H9 (cell line): ENCODE measurements at regions not wholly inside any gene's neighbourhood (a gene's known extent, or its start where the extent isn't known, plus 50 kb on each side); places are given as distances from the start of the nearest gene placed in this dataset.

Experiments used
- DNase-seq: peaks from one replicate; pipeline ENCODE4 v3.0.0-alpha.2; 2017
- H2AFZ ChIP-seq: one replicate; pipeline ENCODE4 v1.6.1; 2013; ENCODE audit warnings: mild to moderate bottlenecking, low read length, control low read depth, moderate library complexity
- H2AK5ac ChIP-seq: 2 replicates; pipeline ENCODE4 v1.6.1; 2013; ENCODE audit warnings: low read length, control low read depth, mixed read lengths; ENCODE audit not compliant: insufficient read length
- H2BK120ac ChIP-seq: one replicate; pipeline ENCODE4 v1.6.1; 2013; ENCODE audit warnings: low read depth, mild to moderate bottlenecking, low read length, control low read depth, inconsistent platforms; ENCODE audit not compliant: poor library complexity, severe bottlenecking
- H2BK12ac ChIP-seq: 2 replicates; pipeline ENCODE4 v1.6.1; 2013; ENCODE audit warnings: low read length, control low read depth, mixed read lengths, low read depth; ENCODE audit not compliant: insufficient read length
- H2BK15ac ChIP-seq: 2 replicates; pipeline ENCODE4 v1.6.1; 2013; ENCODE audit warnings: low read depth, low read length, control low read depth
- H2BK20ac ChIP-seq: one replicate; pipeline ENCODE4 v1.6.1; 2013; ENCODE audit warnings: low read depth, mild to moderate bottlenecking, low read length, control low read depth, inconsistent platforms; ENCODE audit not compliant: poor library complexity, severe bottlenecking
- H2BK5ac ChIP-seq: 2 replicates; pipeline ENCODE4 v1.6.1; 2013; ENCODE audit warnings: low read length, control low read depth, mixed read lengths; ENCODE audit not compliant: insufficient read length
- H3K14ac ChIP-seq: 2 replicates; pipeline ENCODE4 v1.6.1; 2013; ENCODE audit warnings: low read length, control low read depth; ENCODE audit not compliant: insufficient read depth
- H3K18ac ChIP-seq: 2 replicates; pipeline ENCODE4 v1.6.1; 2013; ENCODE audit warnings: low read depth, mild to moderate bottlenecking, mixed read lengths, low read length, control low read depth; ENCODE audit not compliant: insufficient read length
- H3K23ac ChIP-seq: 2 replicates; pipeline ENCODE4 v1.6.1; 2013; ENCODE audit warnings: low read length, control low read depth, mixed read lengths, low read depth; ENCODE audit not compliant: insufficient read length
- H3K23me2 ChIP-seq: 2 replicates; pipeline ENCODE4 v1.6.1; 2013; ENCODE audit warnings: low read depth, mild to moderate bottlenecking, mixed read lengths, low read length, control low read depth; ENCODE audit not compliant: insufficient read length, poor library complexity, severe bottlenecking
- H3K27ac ChIP-seq: 2 replicates; pipeline ENCODE4 v1.5.1; 2013; ENCODE audit warnings: low read length, control low read depth, mixed read lengths, low read depth; ENCODE audit not compliant: insufficient read length
- H3K27me3 ChIP-seq: 2 replicates; pipeline ENCODE4 v1.6.1; 2013; ENCODE audit warnings: low read length, control low read depth, inconsistent platforms; ENCODE audit not compliant: insufficient read depth
- H3K4ac ChIP-seq: 2 replicates; pipeline ENCODE4 v1.6.1; 2013; ENCODE audit warnings: low read depth, mild to moderate bottlenecking, control low read depth, inconsistent platforms, low read length, moderate library complexity
- H3K4me1 ChIP-seq: 2 replicates; pipeline ENCODE4 v1.6.1; 2013; ENCODE audit warnings: low read length, control low read depth, inconsistent platforms; ENCODE audit not compliant: insufficient read depth
- H3K4me2 ChIP-seq: 2 replicates; pipeline ENCODE4 v1.6.1; 2013; ENCODE audit warnings: low read length, control low read depth, mixed read lengths; ENCODE audit not compliant: insufficient read length, insufficient read depth
- H3K56ac ChIP-seq: 2 replicates; pipeline ENCODE4 v1.6.1; 2013; ENCODE audit warnings: low read depth, mild to moderate bottlenecking, mixed read lengths, low read length, control low read depth; ENCODE audit not compliant: insufficient read length
- H3K79me1 ChIP-seq: 2 replicates; pipeline ENCODE4 v1.6.1; 2013; ENCODE audit warnings: low read depth, mild to moderate bottlenecking, moderate library complexity, low read length, control low read depth, inconsistent platforms; ENCODE audit not compliant: insufficient read depth, poor library complexity, severe bottlenecking
- H3K79me2 ChIP-seq: 2 replicates; pipeline ENCODE4 v1.6.1; 2013; ENCODE audit warnings: low read length, control low read depth, inconsistent platforms; ENCODE audit not compliant: insufficient read depth
- H3K9ac ChIP-seq: 2 replicates; pipeline ENCODE4 v1.6.1; 2013; ENCODE audit warnings: low read length, control low read depth, mixed read lengths; ENCODE audit not compliant: insufficient read length; ENCODE audit errors: extremely low read depth
- H3K9me3 ChIP-seq: one replicate; pipeline ENCODE4 v1.6.1; 2013; ENCODE audit warnings: low read depth, low read length, inconsistent platforms; ENCODE audit not compliant: control insufficient read depth
- H3T11ph ChIP-seq: one replicate; pipeline ENCODE4 v1.6.1; 2013; ENCODE audit warnings: mild to moderate bottlenecking, low read length, control low read depth, inconsistent platforms
- H4K20me1 ChIP-seq: one replicate; pipeline ENCODE4 v1.6.1; 2013; ENCODE audit not compliant: control insufficient read depth, insufficient read length, insufficient read depth
- H4K5ac ChIP-seq: 2 replicates; pipeline ENCODE4 v1.6.1; 2013; ENCODE audit warnings: low read depth, mild to moderate bottlenecking, mixed read lengths, low read length, control low read depth; ENCODE audit not compliant: insufficient read length
- H4K8ac ChIP-seq: replicated peaks from 2 replicates; pipeline ENCODE4 v1.6.1; 2013; ENCODE audit warnings: low read length, control low read depth, mixed read lengths, low read depth; ENCODE audit not compliant: insufficient read length
- H4K91ac ChIP-seq: 2 replicates; pipeline ENCODE4 v1.6.1; 2013; ENCODE audit warnings: low read depth, mild to moderate bottlenecking, moderate library complexity, mixed read lengths, low read length, control low read depth; ENCODE audit not compliant: insufficient read length
- H3K27ac Mint-ChIP-seq, 3 experiments: 2 replicates in 2 of 3; 3 replicates in 1 of 3; pipeline ENCODE4 v1.8.0; 2020 to 2021; ENCODE audit warnings: mixed read lengths in 3 of 3, mild to moderate bottlenecking in 1 of 3, moderate library complexity in 1 of 3
- H3K27me3 Mint-ChIP-seq: 2 replicates; pipeline ENCODE4 v1.8.0; 2021; ENCODE audit warnings: low read depth, mild to moderate bottlenecking, moderate library complexity, mixed read lengths
- H3K36me3 Mint-ChIP-seq, 3 experiments: 2 replicates in 2 of 3; 3 replicates in 1 of 3; pipeline ENCODE4 v1.8.0; 2020 to 2021; ENCODE audit warnings: low read depth in 3 of 3, mixed read lengths in 3 of 3; ENCODE audit not compliant: insufficient read depth in 1 of 3
- H3K4me1 Mint-ChIP-seq, 2 experiments: 2 replicates each; pipeline ENCODE4 v1.8.0; 2020; ENCODE audit warnings: mixed read lengths in 2 of 2
- H3K4me3 Mint-ChIP-seq, 2 experiments: 2 replicates in 1 of 2; 3 replicates in 1 of 2; pipeline ENCODE4 v1.8.0; 2020 to 2021; ENCODE audit warnings: mild to moderate bottlenecking in 2 of 2, mixed read lengths in 2 of 2, moderate library complexity in 1 of 2
- H3K9me3 Mint-ChIP-seq, 2 experiments: 2 replicates in 1 of 2; 3 replicates in 1 of 2; pipeline ENCODE4 v1.8.0; 2020; ENCODE audit warnings: mild to moderate bottlenecking in 2 of 2, mixed read lengths in 2 of 2, moderate library complexity in 1 of 2
- CTCF ChIP-seq: fragments of 200-600 bp; sonication (generic); conservative IDR thresholded peaks from 3 replicates; pipeline ENCODE4 v1.8.0; 2021; ENCODE audit warnings: antibody characterized with exemption, mild to moderate bottlenecking
- WGBS: extraction: QIAGEN DNeasy Blood & Tissue Kit; methylation state at CpG from one replicate; pipeline ENCODE4 v1.1.7; 2013; ENCODE audit warnings: missing lambda C conversion rate, low lambda C conversion rate, mixed read lengths; ENCODE audit not compliant: insufficient read length; ENCODE audit errors: extremely low coverage; 5-methylcytosine and 5-hydroxymethylcytosine counted together

DNA sequence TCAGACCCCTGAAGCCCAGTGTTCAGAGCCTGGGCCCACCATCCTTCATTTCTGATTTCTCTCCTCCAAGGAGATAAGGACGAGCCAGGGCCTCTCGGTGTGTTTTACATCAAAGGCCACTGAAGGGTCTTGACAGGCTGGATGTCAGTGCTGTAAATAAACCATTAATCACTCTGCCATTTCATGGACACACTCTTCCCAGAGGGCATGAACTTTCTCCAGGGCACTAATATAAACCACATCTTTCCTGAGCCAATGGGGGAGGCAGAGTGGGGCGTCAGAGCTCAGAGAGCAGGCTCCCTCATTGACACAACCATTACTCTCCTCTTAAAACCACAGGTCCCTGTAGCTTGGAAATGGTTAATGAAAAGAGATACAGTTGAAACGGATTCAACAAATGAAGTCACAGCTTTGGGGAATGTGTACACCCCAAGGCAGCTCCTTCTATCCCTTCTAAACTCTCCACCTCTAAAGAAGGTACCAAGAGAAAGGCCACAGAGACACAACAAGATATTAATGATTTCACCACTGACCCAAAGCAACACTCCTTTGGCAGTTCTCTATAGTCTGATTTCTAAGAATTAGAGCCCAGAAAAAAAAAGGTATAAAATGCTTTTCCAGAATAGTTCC lies 200.6 kb downstream of the CHIC2 start:
- Histone ChIP-seq H3K56ac (no peak overlapping the region), H3K9me3 (no peaks in the 10 kb centered on the region), H3K27me3 (no peaks in the 10 kb centered on the region), H3K4me1 (peaks cover 3% of the 10 kb centered on the region; the same call in 1 of the 2 replicates), H2BK5ac (no peak overlapping the region), H4K91ac (no peak overlapping the region), H2BK15ac (no peak overlapping the region), H4K20me1 (no peaks in the 10 kb centered on the region), H3K79me1 (no peaks in the 10 kb centered on the region), H4K8ac (no peak overlapping the region), H3K18ac (no peak overlapping the region), H3K4ac (no peak overlapping the region), H2BK20ac (no peak overlapping the region), H3K27ac (no peak overlapping the region), H3K23ac (no peak overlapping the region), H3K4me2 (no peak overlapping the region), H2AK5ac (no peak overlapping the region), H4K5ac (no peak overlapping the region), H3K9ac (no peak overlapping the region), H3T11ph (no peak overlapping the region), H3K14ac (no peak overlapping the region), H2BK12ac (no peak overlapping the region), H3K79me2 (no peaks in the 10 kb centered on the region; the same call in 1 of the 2 replicates), H2BK120ac (no peak overlapping the region), H3K23me2 (no peaks in the 10 kb centered on the region), H2AFZ (no peak overlapping the region)
- Mint-ChIP-seq H3K4me3 (no peak overlapping the region), H3K27me3 (no peaks in the 10 kb centered on the region), H3K27ac (no peak overlapping the region), H3K4me1 (peaks cover 8 to 11% of the 10 kb centered on the region in 2 experiments), H3K36me3 (no peaks in the 10 kb centered on the region), H3K9me3 (no peaks in the 10 kb centered on the region)
- DNase-seq: no peak
- no peak for TF ChIP-seq CTCF
- no CpG with 5 or more reads among the region's 4 CpGs for WGBS
